GM21447 (cell line): ENCODE measurements at regions not wholly inside any gene's neighbourhood (a gene's known extent, or its start where the extent isn't known, plus 50 kb on each side); places are given as distances from the start of the nearest gene placed in this dataset.

Experiments used
- ATAC-seq: cut with Tn5 transposase; IDR thresholded peaks from one replicate; pipeline ENCODE4 v1.9.1; 2021; ENCODE audit not compliant: unreplicated experiment

DNA sequence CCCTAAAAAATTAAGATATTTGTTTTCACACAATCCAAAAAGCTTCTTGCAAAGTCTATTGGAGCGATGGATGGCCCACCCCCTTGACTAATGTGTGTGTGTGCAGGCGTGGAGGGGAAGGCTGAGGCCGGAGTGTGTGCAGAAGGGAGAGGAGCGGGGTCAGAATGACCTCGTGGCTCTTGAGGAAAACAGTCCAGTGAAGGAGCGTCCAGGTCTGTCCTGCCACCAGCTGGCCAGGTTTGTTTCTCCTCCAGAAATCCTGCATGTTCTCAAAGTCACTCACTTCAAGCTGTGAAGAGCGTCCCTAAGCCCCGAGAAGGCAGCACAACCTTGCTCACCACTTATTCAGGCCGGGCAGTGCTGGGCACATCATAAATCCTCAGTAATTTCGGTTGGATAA, 69.5 kb upstream of the SSX2IP start:
- no peak for ATAC-seq

DNA sequence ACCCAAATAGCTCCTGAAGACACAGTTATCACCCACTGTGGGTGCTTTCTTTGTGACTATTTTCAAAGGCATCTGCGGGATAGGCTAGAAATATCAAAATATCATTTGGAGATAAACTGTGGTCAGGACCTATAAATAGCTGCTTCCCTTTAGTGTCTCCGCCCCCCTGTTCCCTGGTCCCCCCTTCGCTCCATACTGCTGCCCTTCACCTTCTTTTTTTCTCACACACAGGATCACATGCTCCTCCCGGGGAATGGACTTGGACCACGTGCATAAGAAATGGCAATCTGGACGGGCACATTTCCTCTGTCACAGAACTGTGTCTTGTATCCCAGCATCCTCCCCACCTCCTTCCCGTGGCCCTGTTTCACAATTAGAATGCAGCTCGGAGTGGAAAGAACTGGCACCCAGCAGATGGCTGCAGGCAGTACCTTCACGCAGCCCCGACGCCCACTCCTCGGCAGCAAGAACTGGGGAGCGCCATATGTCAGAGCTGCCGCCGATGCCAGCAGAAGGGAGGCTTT, 68.8 kb upstream of the SSX2IP start:
- ATAC-seq, result no peak

DNA sequence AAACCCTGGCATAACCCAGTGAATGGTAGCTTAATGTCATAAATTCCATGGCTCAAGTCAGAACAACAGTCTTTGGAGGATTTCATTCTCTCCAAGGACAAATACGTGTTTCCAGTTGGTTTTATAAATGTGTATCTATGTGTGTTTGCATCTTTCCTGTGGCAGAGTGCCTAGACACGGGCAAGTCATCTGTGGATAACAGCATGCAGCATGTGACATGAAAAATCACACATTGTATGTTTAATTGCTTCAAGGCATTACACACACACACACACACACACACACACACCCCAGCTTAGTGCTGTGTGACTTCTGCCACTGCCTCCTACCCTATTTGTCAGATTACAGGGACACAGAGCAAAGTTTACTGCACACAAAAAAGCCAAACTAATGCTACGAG, 68.2 kb upstream of the SSX2IP start:
- ATAC-seq, result no peak

DNA sequence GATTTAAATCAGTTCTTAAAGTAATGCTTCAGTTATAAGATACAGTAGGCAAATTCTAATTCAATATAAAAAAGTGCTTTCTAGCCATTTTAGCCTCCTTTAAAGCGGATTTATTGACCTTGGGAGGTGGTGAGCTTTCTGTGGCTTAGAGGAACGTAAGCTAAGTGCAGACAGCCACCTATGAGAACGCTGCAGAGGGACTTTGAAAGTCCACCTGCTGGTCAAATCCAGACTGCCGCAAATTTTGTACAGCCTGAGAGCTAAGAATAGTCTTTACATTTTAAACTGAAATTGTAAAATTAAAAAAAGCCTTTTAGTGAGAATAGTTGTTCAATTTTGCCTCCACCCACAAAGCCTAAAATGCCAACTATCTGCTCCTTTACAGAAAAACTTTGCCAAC, 67.0 kb upstream of the SSX2IP start:
- no peak for ATAC-seq

DNA sequence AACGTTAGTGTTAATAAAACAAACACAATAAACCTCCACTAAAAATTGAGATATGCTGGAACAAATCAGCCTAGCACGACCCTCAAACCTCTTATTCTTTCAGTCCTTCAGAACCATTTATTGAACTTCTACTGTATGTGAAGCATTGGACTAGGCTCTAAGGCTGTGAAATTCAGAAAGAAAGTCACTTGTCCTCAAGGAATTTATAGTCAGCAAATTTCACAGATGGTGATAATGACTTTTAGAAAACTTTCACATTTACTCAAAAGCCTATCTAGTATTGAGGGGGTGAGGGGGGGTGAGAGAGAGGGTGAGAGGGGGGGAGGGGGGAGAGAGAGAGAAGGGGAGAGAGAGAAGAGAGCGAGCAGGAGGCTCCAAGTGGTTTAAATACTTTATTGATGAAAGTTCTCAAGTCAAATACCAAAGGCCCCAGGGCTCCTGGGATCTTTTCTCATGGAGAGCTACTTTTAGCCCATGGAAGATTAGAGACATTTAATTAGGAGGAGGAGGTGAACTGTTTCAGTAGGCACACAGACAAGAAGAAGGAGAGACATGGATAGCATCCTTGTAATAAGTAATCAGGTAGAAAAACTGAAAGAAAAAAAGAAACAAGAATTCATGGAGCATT, 66.3 kb upstream of the SSX2IP start:
- ATAC-seq, result no peak

DNA sequence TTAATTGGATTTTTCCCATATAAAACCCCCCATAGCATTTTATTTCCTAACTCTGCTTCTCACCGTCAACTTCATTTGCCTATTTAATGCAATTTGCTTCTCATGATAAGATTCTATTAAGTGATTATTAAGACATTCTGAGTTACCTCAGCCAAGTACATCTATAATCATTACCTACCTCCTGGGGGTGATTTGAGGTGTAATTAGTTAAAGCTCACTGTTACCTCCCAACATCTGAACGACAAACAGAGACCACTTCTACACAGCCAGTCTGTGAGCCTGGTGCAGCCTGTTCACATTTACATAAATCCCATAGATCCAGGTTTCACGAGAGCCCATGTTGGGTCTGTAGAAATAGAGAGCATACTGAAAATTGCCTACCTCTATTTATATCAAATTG, 65.7 kb upstream of the SSX2IP start:
- ATAC-seq, result no peak

DNA sequence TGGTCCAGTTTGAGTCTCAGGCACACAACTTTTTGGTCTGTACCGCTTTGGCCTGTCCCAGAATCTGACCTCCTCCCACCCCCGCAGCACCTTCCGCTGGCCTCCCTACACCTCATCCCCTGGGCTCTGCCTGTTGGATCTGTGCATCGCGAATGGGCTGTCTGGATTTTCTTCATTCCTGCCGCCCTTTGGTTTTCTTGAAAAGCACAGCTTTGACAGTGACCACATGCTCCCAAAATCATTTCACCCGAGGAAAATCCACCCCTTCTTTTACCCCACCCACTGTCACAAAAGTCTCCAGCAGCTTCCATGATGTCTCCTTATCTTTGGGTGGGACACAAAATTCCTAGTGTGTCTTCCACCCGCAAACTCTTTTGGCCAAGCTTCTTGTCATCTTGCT, 65.0 kb upstream of the SSX2IP start:
- no peak for ATAC-seq

DNA sequence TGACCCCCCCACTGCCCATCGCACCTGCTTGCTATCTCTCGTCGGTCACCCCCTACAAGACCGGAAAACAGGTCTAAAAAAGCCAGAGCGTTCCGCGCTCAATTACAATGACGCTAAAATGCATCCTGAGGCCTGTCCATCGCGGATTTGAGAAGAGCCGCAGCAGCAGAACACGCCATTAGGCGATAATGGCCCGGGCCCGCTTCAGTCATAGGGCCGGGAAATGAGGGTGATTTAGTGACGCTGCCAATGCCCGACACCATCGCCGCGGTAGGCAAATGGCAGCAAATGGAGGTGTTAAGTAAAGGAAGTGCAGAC, 64.1 kb upstream of the SSX2IP start:
- no peak for ATAC-seq

DNA sequence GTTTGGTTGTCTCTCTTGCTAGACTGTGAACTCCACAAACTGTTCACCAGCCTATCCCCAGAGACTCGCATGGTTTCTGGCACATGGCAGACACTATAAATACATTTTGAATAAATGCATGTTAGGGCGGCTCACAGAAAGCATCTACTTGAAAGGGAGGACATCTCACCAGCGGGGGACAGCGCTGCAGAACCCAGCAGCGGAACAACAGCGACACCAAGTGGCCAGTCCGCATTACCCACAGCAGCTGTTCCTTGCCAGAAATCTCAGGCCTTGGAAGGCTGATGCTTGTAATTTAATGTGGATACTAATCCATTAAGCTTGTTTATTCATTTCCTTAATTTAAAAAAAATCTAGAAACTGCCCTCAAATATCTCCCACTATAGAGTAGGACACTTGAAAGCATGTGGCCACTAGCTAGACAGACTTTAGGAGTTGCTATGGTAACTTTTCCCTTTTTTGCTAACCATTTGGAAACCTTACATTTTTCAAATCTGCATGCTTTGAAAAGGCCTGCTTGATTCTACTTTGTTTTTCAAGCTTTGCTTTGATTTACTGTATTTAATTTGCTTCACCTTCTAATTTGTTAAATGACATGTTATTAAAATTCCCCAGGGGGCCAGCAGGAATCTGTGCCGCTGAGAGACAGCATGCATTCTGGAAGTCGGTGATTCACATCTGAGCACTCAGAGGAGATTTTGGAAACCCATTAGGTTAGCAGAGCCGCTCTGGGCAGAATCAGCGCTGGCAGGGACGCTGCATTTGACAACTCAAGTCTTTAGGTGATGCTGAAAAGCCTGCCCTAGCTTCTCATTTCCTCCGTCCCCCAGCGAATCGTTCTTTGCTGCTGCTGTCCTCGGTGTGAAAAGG, 63.5 kb upstream of the SSX2IP start:
- ATAC-seq, result no peak

DNA sequence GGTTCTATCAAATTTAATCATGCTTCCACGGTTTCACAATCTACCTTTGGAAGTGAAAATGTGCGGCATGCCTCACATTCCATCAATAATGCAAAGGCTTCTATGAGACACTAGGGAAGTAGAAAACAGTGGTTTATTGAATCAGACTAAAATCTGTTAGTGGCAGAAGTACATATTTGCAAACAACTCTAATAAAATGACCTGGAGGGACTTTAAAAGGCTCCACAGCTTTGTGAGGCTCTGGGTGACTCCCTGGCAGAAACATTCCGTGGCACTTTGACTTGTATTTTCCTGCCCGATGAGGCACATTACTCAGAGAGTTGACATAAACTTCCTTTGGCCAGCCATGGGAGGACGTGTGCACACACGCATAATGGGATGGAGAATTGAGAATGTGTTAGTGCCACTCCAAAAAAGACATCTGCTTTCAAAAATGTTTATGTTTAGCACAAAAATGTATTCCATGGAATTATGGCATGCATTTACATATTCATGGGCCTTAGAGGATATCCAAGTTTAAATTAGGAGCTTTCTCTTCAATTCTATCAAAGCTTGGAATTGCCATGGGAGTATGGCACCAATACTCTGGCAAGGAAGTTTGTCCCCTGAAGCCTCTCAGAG, 60.0 kb upstream of the SSX2IP start:
- no peak for ATAC-seq

DNA sequence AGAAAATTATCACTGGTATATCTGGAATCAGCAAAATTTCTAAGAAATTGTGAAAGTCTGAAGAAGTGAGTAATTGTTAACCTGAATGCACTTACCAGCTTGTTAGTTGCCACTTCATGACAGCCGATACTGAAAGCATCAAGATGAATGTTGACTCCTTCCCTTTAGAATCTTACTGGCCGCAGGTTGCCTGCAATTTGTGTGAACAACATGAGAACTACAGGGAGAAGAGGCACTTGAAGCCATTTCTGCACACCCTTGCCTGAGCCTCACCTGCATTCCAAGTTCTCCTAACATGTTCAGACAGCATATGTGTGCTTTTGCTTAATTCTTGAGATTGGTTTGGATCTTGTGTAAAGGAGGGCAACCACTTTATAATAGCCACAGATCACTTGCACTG, 59.2 kb upstream of the SSX2IP start:
- no peak for ATAC-seq

DNA sequence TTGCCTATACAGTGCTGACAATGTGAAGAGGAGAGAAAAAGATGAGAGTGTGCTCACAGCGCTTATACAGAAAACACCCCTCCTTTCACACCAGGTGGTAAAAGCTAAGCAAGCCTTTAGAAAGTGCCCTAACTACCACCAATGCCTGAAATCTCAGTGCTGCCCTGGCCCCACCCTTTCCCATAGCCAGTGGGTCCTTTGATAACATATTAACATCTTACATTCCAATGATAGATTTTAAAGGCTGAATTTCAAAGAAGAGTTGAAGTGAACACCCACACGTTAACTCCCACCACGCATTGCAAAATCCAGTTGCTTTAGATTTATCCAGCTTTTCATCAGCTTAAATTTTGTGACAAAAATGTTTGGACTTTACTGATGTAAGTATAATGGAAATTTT, 58.1 kb upstream of the SSX2IP start:
- ATAC-seq, result no peak

DNA sequence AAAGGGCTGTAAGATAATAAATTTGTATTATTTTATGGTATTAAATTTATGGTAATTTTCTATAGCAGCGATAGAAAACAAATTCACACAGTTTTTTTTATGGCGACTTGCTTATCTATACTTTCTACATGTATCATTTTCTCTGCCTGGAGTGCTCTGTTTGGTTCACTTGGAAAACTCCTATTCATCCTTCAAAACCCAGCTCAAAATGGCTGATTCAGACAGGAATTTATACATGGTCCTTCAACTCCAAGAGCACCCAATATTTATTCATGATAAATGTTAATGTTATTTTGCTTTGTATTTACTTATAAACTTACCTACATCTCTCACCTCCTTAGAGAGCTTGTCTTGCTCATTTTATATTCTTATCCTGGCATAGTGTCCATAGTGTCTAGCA, 55.6 kb upstream of the SSX2IP start:
- no peak for ATAC-seq

DNA sequence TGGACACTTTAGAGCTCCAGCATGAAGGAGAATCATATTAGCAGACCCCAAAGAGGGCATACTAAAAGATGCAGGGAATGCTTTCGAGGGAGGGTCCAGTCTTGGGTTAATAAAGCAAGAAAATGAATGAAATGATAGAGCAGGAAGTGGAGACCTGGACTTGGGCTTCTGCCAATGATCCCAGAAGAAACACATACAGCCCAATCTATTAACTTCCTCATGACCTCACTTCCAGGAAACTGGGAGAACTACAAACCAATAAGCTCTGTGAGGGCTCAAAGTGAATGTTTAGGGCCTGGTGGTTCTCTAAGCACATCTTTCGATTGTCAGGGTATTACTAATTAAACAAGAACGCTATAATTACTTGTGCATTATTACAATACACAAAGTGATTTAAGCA, 53.6 kb upstream of the SSX2IP start:
- no peak for ATAC-seq

DNA sequence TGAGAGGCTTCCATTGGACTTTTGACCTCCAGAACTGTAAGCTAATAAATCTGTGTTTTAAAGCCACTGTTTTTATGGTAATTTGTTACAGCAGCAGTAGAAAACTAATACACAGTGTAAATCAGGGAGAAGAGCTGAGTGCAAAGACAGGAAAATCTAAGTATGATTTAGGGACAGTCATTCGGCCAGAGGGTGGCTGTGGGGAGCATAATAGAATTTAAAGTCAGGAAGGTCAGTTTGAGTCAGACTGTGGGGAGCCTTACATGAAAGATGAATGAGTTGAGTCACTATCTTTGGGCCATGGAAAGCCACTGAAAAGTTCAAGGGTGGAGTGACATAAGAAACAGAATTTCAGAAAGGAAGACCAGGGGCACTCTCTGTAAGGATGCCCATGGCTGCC, 52.4 kb upstream of the SSX2IP start:
- ATAC-seq, result peak; percentile 55

DNA sequence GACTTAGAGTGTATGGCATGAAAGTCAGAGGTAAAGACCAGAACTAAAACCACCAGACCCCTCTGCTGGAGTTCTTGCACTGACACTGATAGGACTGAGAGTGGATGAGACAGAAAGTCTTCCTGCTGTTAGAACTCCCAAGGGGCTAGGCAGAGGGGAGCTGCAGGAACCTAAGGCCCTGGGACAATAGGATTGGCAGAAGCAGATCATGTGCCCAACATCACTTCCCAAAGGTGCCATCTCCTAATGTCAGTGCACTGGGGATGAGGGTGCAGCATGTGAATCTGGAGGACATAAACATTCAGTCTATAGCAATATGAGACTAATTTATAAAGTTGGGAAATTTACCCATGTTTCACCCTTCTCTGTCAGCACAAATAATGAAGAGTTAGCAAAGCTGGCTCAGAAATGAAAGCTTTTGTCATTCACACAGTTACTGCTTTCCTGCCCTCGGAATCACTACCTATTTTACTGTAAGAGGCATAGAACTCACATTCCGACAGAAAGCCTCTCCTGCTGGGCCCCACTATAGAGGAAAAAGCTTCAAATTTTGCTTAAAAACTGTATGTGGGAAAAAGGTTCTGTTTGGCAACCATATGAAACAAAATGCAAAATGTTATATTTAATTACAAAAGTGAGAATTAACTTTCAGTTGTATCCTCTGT, 49.9 kb upstream of the SSX2IP start:
- ATAC-seq, result no peak
